ENCODE measurements at regions not wholly inside any gene's neighbourhood (a gene's known extent, or its start where the extent isn't known, plus 50 kb on each side); places are given as distances from the start of the nearest gene placed in this dataset.

DNA sequence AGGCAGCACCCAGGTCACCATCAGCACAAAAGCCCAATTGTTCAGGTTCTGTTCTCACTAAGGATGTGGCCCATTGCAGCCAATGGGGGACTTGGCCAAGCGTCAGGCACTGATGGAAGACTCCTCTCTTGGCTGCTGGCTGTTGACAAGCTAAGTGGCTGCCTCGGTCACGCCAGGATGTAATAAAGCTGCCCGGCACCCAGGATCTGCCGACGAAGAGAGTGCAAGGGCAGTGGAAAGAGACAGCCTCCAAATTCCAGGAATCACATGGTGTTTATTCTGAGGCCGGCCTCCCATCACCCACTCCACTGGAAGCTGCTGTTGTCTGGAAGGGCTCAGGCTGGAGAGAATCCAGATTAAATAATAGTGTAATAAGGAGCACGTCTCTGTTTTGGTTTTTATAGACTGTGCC is 451.8 kb upstream of the TBX3 start:
- no peak for DNase-seq
- no peak for TF ChIP-seq ELF1 (IDR thresholded peaks at IDR 0.05)
- no peak for TF ChIP-seq FOXM1 (IDR thresholded peaks at IDR 0.05; ENCODE audit: low read depth)
- no peak for TF ChIP-seq CHD2 (IDR thresholded peaks at IDR 0.05; ENCODE audit: low read length, partially characterized antibody)
- TF ChIP-seq TAF1 (IDR thresholded peaks at IDR 0.05; ENCODE audit: borderline replicate concordance, low read depth, low read length): no peak
- TF ChIP-seq, protein P1, sequence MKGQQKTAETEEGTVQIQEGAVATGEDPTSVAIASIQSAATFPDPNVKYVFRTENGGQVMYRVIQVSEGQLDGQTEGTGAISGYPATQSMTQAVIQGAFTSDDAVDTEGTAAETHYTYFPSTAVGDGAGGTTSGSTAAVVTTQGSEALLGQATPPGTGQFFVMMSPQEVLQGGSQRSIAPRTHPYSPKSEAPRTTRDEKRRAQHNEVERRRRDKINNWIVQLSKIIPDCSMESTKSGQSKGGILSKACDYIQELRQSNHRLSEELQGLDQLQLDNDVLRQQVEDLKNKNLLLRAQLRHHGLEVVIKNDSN (IDR thresholded peaks at IDR 0.05; ENCODE audit: borderline replicate concordance, low read depth): no peak
- no peak for TF ChIP-seq SMC3 (IDR thresholded peaks at IDR 0.05; ENCODE audit: low read depth, low read length)
- TF ChIP-seq, protein P2, sequence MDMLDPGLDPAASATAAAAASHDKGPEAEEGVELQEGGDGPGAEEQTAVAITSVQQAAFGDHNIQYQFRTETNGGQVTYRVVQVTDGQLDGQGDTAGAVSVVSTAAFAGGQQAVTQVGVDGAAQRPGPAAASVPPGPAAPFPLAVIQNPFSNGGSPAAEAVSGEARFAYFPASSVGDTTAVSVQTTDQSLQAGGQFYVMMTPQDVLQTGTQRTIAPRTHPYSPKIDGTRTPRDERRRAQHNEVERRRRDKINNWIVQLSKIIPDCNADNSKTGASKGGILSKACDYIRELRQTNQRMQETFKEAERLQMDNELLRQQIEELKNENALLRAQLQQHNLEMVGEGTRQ (IDR thresholded peaks at IDR 0.05; ENCODE audit: borderline replicate concordance, low read depth, low read length): no peak
- no peak for TF ChIP-seq POLR2AphosphoS5 (IDR thresholded peaks at IDR 0.05; ENCODE audit: low read depth, low read length)
- no peak for TF ChIP-seq RXRA (IDR thresholded peaks at IDR 0.05; ENCODE audit: borderline replicate concordance, low read depth)
- no peak for TF ChIP-seq MXI1 (IDR thresholded peaks at IDR 0.05; ENCODE audit: low read depth, low read length)
- no peak for TF ChIP-seq FOSL2 (IDR thresholded peaks at IDR 0.05; ENCODE audit: borderline replicate concordance, low read depth)
- no peak for TF ChIP-seq NRF1 (IDR thresholded peaks at IDR 0.05; ENCODE audit: low read depth, low read length)
- no peak for TF ChIP-seq TEAD4 (IDR thresholded peaks at IDR 0.05; ENCODE audit: borderline replicate concordance, insufficient read depth)
- TF ChIP-seq, protein P3, sequence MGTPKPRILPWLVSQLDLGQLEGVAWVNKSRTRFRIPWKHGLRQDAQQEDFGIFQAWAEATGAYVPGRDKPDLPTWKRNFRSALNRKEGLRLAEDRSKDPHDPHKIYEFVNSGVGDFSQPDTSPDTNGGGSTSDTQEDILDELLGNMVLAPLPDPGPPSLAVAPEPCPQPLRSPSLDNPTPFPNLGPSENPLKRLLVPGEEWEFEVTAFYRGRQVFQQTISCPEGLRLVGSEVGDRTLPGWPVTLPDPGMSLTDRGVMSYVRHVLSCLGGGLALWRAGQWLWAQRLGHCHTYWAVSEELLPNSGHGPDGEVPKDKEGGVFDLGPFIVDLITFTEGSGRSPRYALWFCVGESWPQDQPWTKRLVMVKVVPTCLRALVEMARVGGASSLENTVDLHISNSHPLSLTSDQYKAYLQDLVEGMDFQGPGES (IDR thresholded peaks at IDR 0.05; ENCODE audit: low read depth, low read length): no peak
- TF ChIP-seq FOXJ3 (CRISPR knock-in tag; IDR thresholded peaks at IDR 0.05): no peak
- TF ChIP-seq JUND (IDR thresholded peaks at IDR 0.05): no peak
- TF ChIP-seq RAD21 (IDR thresholded peaks at IDR 0.05; ENCODE audit: low read length): no peak
- TF ChIP-seq MEF2A (IDR thresholded peaks at IDR 0.05; ENCODE audit: borderline replicate concordance, low read depth): no peak
- WGBS (ENCODE audit: low lambda C conversion rate): 70% methylated on average over 8 of the region's 8 CpGs

More for the DNA sequence above, 451.8 kb upstream of the TBX3 start:
- Histone ChIP-seq H3K9me2 (no peaks in the 10 kb centered on the region), H3K4me1 (ENCODE audit: control insufficient read depth in 1 of 2, insufficient read depth in 2 of 2, low read depth in 1 of 2, low read length in 1 of 2) (peaks cover 0 to 4% of the 10 kb centered on the region in 2 experiments; a peak in 2 of 4 replicates), H3F3A (replicated peaks; ENCODE audit: insufficient read depth) (no peaks in the 10 kb centered on the region), H3K4me2 (no peak overlapping the region), H4K20me1 (ENCODE audit: insufficient read depth) (no peaks in the 10 kb centered on the region), H3K27me3 (ENCODE audit: insufficient read depth) (no peaks in the 10 kb centered on the region), H3K9me3 (no peaks in the 10 kb centered on the region), H3K4me3 (ENCODE audit: low read depth in 2 of 2, low read length in 1 of 2) (no peak overlapping the region), H3K27ac (ENCODE audit: low read depth in 2 of 2, low read length in 1 of 2) (no peak overlapping the region), H3K9ac (no peak overlapping the region), H3K36me3 (replicated peaks in 1 of 2; ENCODE audit: control insufficient read depth in 1 of 2, insufficient read depth in 2 of 2, low read length in 1 of 2) (no peaks in the 10 kb centered on the region), H3K79me2 (ENCODE audit: insufficient read depth) (no peaks in the 10 kb centered on the region), H2AFZ (ENCODE audit: low read depth) (no peak overlapping the region)
- POLR2A ChIA-PET: no interaction called here
- CTCF ChIA-PET: no interaction called here

All from SK-N-SH (cell line).